Panc1 (cell line): ENCODE measurements at regions not wholly inside any gene's neighbourhood (a gene's known extent, or its start where the extent isn't known, plus 50 kb on each side); places are given as distances from the start of the nearest gene placed in this dataset.

ENCODE experiments used
- ATAC-seq: fragments of 200-7000 bp; cut with Tn5 transposase; 2 replicates; pipeline ENCODE4 v1.9.1; 2020; ENCODE audit warnings: mild to moderate bottlenecking, moderate library complexity
- BruUV-seq: library from RNA; stranded (reverse); fragments of 400-500 nt; replicated peaks from 2 replicates; lab custom pipeline; 2021; lab: Mats Ljungman, UMichigan
- CTCF ChIA-PET: fragments of 300-600 bp; sonication (Branson Sonifier 250); formaldehyde crosslinking; loops from one replicate; lab custom pipeline; 2022; ENCODE audit warnings: antibody characterized with exemption; lab: Charles Lee
- POLR2A ChIA-PET: fragments of 300-600 bp; sonication (Branson Sonifier 250); formaldehyde crosslinking; loops from one replicate; lab custom pipeline; 2022; ENCODE audit warnings: antibody characterized with exemption; lab: Charles Lee
- DNase-seq: peaks from one replicate; pipeline ENCODE4 v3.0.0-alpha.2; 2010; ENCODE audit warnings: low read depth, low spot score
- H3K27ac ChIP-seq: 2 replicates; pipeline ENCODE4 v1.5.1; 2011; ENCODE audit warnings: mild to moderate bottlenecking, low read length, inconsistent platforms
- H3K27me3 ChIP-seq: fragments of 200-500 bp; sonication (Bioruptor generic); 2 replicates; pipeline ENCODE4 v1.6.0; 2014; ENCODE audit warnings: low read length, inconsistent platforms; ENCODE audit not compliant: control insufficient read depth, insufficient read depth
- H3K36me3 ChIP-seq: fragments of 200-500 bp; sonication (Bioruptor generic); 2 replicates; pipeline ENCODE4 v1.5.1; 2014; ENCODE audit warnings: inconsistent platforms, mild to moderate bottlenecking, low read length, moderate library complexity; ENCODE audit not compliant: control insufficient read depth, insufficient read depth
- H3K4me1 ChIP-seq: 2 replicates; pipeline ENCODE4 v1.5.1; 2011; ENCODE audit warnings: inconsistent platforms, mild to moderate bottlenecking, low read length, moderate library complexity; ENCODE audit not compliant: control insufficient read depth, insufficient read depth
- H3K4me3 ChIP-seq, 2 experiments: 2 replicates each; pipeline ENCODE4 v1.5.1; 2011 to 2012; ENCODE audit warnings: low read depth in 2 of 2, low read length in 2 of 2, mild to moderate bottlenecking in 2 of 2, inconsistent platforms in 1 of 2, moderate library complexity in 1 of 2
- H3K9me3 ChIP-seq: fragments of 200-500 bp; sonication (Bioruptor generic); 2 replicates; pipeline ENCODE4 v1.5.1; 2014; ENCODE audit warnings: low read depth, mild to moderate bottlenecking, inconsistent platforms, low read length, moderate library complexity; ENCODE audit not compliant: control insufficient read depth, insufficient read depth
- CTCF ChIP-seq: fragments of 450-650 bp; IDR thresholded peaks from 2 replicates; pipeline ENCODE4 v1.5.1; 2017; ENCODE audit warnings: mild to moderate bottlenecking
- POLR2AphosphoS5 ChIP-seq: IDR thresholded peaks from 2 replicates; pipeline ENCODE4 v1.6.1; 2012; ENCODE audit warnings: mild to moderate bottlenecking, low read depth, low read length, moderate library complexity
- REST ChIP-seq, 2 experiments: IDR thresholded peaks; 2 replicates each; pipeline ENCODE4 v1.6.1; 2011 to 2012; ENCODE audit warnings: low read depth in 2 of 2, control low read depth in 1 of 2, low read length in 1 of 2, mild to moderate bottlenecking in 1 of 2, moderate library complexity in 1 of 2; ENCODE audit not compliant: insufficient read depth in 1 of 2
- SIN3A ChIP-seq: IDR thresholded peaks from 2 replicates; pipeline ENCODE4 v1.6.1; 2012; ENCODE audit warnings: low read depth, mild to moderate bottlenecking, low read length, moderate library complexity, borderline replicate concordance; ENCODE audit not compliant: insufficient read depth
- TCF7L2 ChIP-seq: IDR thresholded peaks from 2 replicates; pipeline ENCODE4 v1.6.1; 2011; ENCODE audit warnings: mild to moderate bottlenecking, low read depth, low read length, inconsistent platforms
- in situ Hi-C: cut with HindIII; loops from 2 replicates; pipeline ENCODE4 v1.10.0; 2016; ENCODE audit warnings: low sequenced_read_pairs, low pct_unique_long_range_greater_than_20kb
- intact Hi-C: fragments of 100-400 bp; cut with micrococcal nuclease; formaldehyde crosslinking; loops from one replicate; pipeline ENCODE4 v1.10.0; 2022; ENCODE audit not compliant: unreplicated experiment

- no peaks in the 10 kb centered on the region for H3K4me1 ChIP-seq
- no peaks in the 10 kb centered on the region for H3K9me3 ChIP-seq
- no peak for ATAC-seq
- TF ChIP-seq SIN3A (no peak), POLR2AphosphoS5 (no peak)
- H3K27me3 ChIP-seq: no peaks in the 10 kb centered on the region
- BruUV-seq: no TSS peak
- no peak overlapping the region for H3K27ac ChIP-seq
- in situ Hi-C loops (no loop called here), intact Hi-C loops (no loop called here)
- H3K36me3 ChIP-seq: no peaks in the 10 kb centered on the region
- ChIA-PET POLR2A (no interaction called here), CTCF (no interaction called here)
- H3K4me3 ChIP-seq: no peak overlapping the region
- no peak for DNase-seq
Observed at GRCh38 chr17:69725146-69725545, 310.6 kb downstream of the MAP2K6 start.

- ChIA-PET POLR2A (no interaction called here), CTCF (no interaction called here)
- no peaks in the 10 kb centered on the region for H3K4me1 ChIP-seq
- no peak for ATAC-seq
- H3K9me3 ChIP-seq: no peaks in the 10 kb centered on the region
- no TSS peak for BruUV-seq
- no peak for DNase-seq
- H3K4me3 ChIP-seq: no peak overlapping the region
- in situ Hi-C loops (no loop called here), intact Hi-C loops (no loop called here)
- no peaks in the 10 kb centered on the region for H3K27me3 ChIP-seq
- no peak overlapping the region for H3K27ac ChIP-seq
- TF ChIP-seq TCF7L2 (no peak), CTCF (no peak), REST (IDR thresholded peaks at IDR 0.05; ENCODE audit: insufficient read depth in 1 of 2, low read depth in 2 of 2, low read length in 1 of 2) (no peak), SIN3A (no peak), POLR2AphosphoS5 (no peak)
- no peaks in the 10 kb centered on the region for H3K36me3 ChIP-seq
Observed at GRCh38 chr17:69728816-69729215, 314.3 kb downstream of the MAP2K6 start.

GRCh38 chr17:69729944-69730343 lies 315.4 kb downstream of the MAP2K6 start:
- Histone ChIP-seq H3K9me3 (no peaks in the 10 kb centered on the region), H3K4me1 (no peaks in the 10 kb centered on the region), H3K27ac (no peak overlapping the region), H3K4me3 (no peak overlapping the region), H3K27me3 (no peaks in the 10 kb centered on the region), H3K36me3 (no peaks in the 10 kb centered on the region)
- BruUV-seq: no TSS peak
- ChIA-PET POLR2A (no interaction called here), CTCF (no interaction called here)
- intact Hi-C loops (no loop called here), in situ Hi-C loops (no loop called here)
- DNase-seq (no peak), ATAC-seq (no peak)
- TF ChIP-seq SIN3A: no peak
- TF ChIP-seq CTCF: no peak
- no peak for TF ChIP-seq POLR2AphosphoS5
- no peak for TF ChIP-seq TCF7L2
- TF ChIP-seq REST (IDR thresholded peaks at IDR 0.05; ENCODE audit: insufficient read depth in 1 of 2, low read depth in 2 of 2, low read length in 1 of 2): no peak
